Endodermal cell (in vitro differentiated cells): ENCODE measurements at regions not wholly inside any gene's neighbourhood (a gene's known extent, or its start where the extent isn't known, plus 50 kb on each side); places are given as distances from the start of the nearest gene placed in this dataset.

ENCODE experiments used
- DNase-seq: peaks from one replicate; pipeline ENCODE4 v3.0.0-alpha.2; 2017
- H3K27ac ChIP-seq: 2 replicates; pipeline ENCODE4 v1.5.1; 2013; ENCODE audit warnings: mild to moderate bottlenecking, low read depth, low read length, moderate library complexity
- H3K27me3 ChIP-seq: 2 replicates; pipeline ENCODE4 v1.6.1; 2013; ENCODE audit warnings: mild to moderate bottlenecking, low read length, moderate library complexity; ENCODE audit not compliant: insufficient read depth, control insufficient read depth, poor library complexity, severe bottlenecking
- H3K36me3 ChIP-seq: 2 replicates; pipeline ENCODE4 v1.7.0; 2013; ENCODE audit warnings: mild to moderate bottlenecking, low read length, moderate library complexity; ENCODE audit not compliant: control insufficient read depth, insufficient read depth
- H3K4me1 ChIP-seq: one replicate; pipeline ENCODE4 v1.7.0; 2013; ENCODE audit warnings: low read length; ENCODE audit not compliant: control insufficient read depth, insufficient read depth
- H3K4me3 ChIP-seq: 2 replicates; pipeline ENCODE4 v1.5.1; 2013; ENCODE audit warnings: mild to moderate bottlenecking, low read length, moderate library complexity
- H3K9ac ChIP-seq: 2 replicates; pipeline ENCODE4 v1.6.1; 2013; ENCODE audit warnings: mild to moderate bottlenecking, low read length, moderate library complexity; ENCODE audit not compliant: poor library complexity, severe bottlenecking; ENCODE audit errors: extremely low read depth
- H3K9me3 ChIP-seq: 2 replicates; pipeline ENCODE4 v1.6.1; 2013; ENCODE audit warnings: mild to moderate bottlenecking, low read length, moderate library complexity; ENCODE audit not compliant: control insufficient read depth
- H3K27ac Mint-ChIP-seq: 2 replicates; pipeline ENCODE4 v1.8.0; 2020; ENCODE audit warnings: mixed read lengths
- H3K27me3 Mint-ChIP-seq: 2 replicates; pipeline ENCODE4 v1.8.0; 2021; ENCODE audit warnings: mild to moderate bottlenecking, mixed read lengths; ENCODE audit not compliant: insufficient read depth
- H3K36me3 Mint-ChIP-seq: 2 replicates; pipeline ENCODE4 v1.8.0; 2020; ENCODE audit warnings: low read depth, mixed read lengths
- H3K4me1 Mint-ChIP-seq: 2 replicates; pipeline ENCODE4 v1.8.0; 2020; ENCODE audit warnings: mixed read lengths
- H3K4me3 Mint-ChIP-seq: 2 replicates; pipeline ENCODE4 v1.8.0; 2020; ENCODE audit warnings: mild to moderate bottlenecking, moderate library complexity, mixed read lengths
- H3K9me3 Mint-ChIP-seq: 2 replicates; pipeline ENCODE4 v1.8.0; 2020; ENCODE audit warnings: mild to moderate bottlenecking, mixed read lengths
- CTCF ChIP-seq: fragments of 200-600 bp; sonication (generic); conservative IDR thresholded peaks from 2 replicates; pipeline ENCODE4 v1.5.0; 2021; ENCODE audit warnings: antibody characterized with exemption, mild to moderate bottlenecking
- WGBS, 2 experiments: methylation state at CpG; one replicate each; pipeline versions ENCODE4 v1.1.5 to v1.1.7; 2013; ENCODE audit warnings: missing lambda C conversion rate in 2 of 2, mixed read lengths in 1 of 2; ENCODE audit not compliant: insufficient coverage in 1 of 2, insufficient read length in 1 of 2; 5-methylcytosine and 5-hydroxymethylcytosine counted together

DNA sequence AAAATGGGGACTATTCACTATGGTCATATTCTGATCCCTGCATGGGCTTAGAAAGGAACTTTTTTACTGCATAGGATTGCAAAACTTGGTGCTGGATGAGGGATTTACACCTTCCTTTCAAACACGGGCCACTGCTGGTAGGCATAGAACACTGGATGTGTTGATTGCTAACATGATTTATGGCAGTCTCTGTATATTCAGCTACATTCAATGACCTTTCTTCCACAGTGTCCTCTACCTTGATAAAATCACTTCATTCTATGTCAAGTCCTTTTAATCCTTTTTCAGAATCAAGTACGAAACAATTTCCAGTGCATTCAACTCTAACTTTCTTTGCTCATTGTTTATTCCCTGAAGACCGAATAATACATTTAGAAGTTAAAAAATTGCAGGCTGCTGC lies 91.9 kb upstream of the ATG10 start:
- no peak overlapping the region for H3K4me3 Mint-ChIP-seq
- no peaks in the 10 kb centered on the region for H3K36me3 Mint-ChIP-seq
- no peaks in the 10 kb centered on the region for H3K27me3 ChIP-seq
- no peaks in the 10 kb centered on the region for H3K9me3 Mint-ChIP-seq
- 98 to 100% methylated on average over 2 to 3 of the region's 3 CpGs for WGBS, 2 experiments
- no peaks in the 10 kb centered on the region for H3K9me3 ChIP-seq
- H3K36me3 ChIP-seq: no peaks in the 10 kb centered on the region
- H3K4me3 ChIP-seq: no peak overlapping the region
- H3K9ac ChIP-seq: no peak overlapping the region
- no peak for DNase-seq
- H3K4me1 ChIP-seq: no peaks in the 10 kb centered on the region
- no peaks in the 10 kb centered on the region for H3K4me1 Mint-ChIP-seq
- no peaks in the 10 kb centered on the region for H3K27me3 Mint-ChIP-seq
- H3K27ac ChIP-seq: no peak overlapping the region
- H3K27ac Mint-ChIP-seq: no peak overlapping the region
- no peak for TF ChIP-seq CTCF

GRCh38 chr5:81878333-81878732 lies 93.5 kb upstream of the ATG10 start:
- Histone ChIP-seq H3K27me3 (no peaks in the 10 kb centered on the region), H3K4me1 (no peaks in the 10 kb centered on the region), H3K36me3 (no peaks in the 10 kb centered on the region), H3K4me3 (no peak overlapping the region), H3K9ac (no peak overlapping the region), H3K27ac (no peak overlapping the region), H3K9me3 (no peaks in the 10 kb centered on the region)
- no peaks in the 10 kb centered on the region for H3K9me3 Mint-ChIP-seq
- TF ChIP-seq CTCF: no peak
- H3K4me3 Mint-ChIP-seq: no peak overlapping the region
- no peak overlapping the region for H3K27ac Mint-ChIP-seq
- H3K27me3 Mint-ChIP-seq: no peaks in the 10 kb centered on the region
- no peaks in the 10 kb centered on the region for H3K36me3 Mint-ChIP-seq
- H3K4me1 Mint-ChIP-seq: no peaks in the 10 kb centered on the region
- DNase-seq: no peak

DNA sequence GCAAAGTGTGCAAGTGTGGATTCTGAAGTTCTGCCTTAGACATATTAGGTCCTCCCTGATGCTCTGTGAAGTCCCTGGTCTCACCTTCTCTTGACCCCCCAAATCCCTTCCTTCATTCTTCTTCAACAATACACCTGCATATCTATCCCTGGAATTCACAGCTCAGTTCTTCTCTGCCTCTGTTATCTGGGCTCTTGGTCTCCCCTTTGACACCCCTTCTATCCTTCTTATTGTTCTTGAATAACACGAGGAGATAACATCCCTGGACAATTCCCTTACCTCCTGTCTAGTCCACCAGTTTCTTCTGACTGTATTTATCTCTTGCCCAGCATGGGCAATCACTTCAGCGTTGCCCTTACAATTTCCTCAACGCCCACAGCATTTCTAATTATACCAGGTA lies 104.8 kb upstream of the ATG10 start:
- no peak for TF ChIP-seq CTCF

More for the DNA sequence above, 104.8 kb upstream of the ATG10 start:
- H3K36me3 Mint-ChIP-seq: no peaks in the 10 kb centered on the region
- H3K9me3 Mint-ChIP-seq: no peaks in the 10 kb centered on the region
- H3K27ac Mint-ChIP-seq: no peak overlapping the region
- no peak overlapping the region for H3K9ac ChIP-seq
- no peak overlapping the region for H3K4me3 ChIP-seq
- DNase-seq: peak; percentile 51
- no peaks in the 10 kb centered on the region for H3K9me3 ChIP-seq
- no peaks in the 10 kb centered on the region for H3K36me3 ChIP-seq
- H3K27ac ChIP-seq: no peak overlapping the region
- no peaks in the 10 kb centered on the region for H3K27me3 ChIP-seq
- H3K27me3 Mint-ChIP-seq: no peaks in the 10 kb centered on the region
- no peak overlapping the region for H3K4me3 Mint-ChIP-seq
- H3K4me1 ChIP-seq: peaks cover 13% of the 10 kb centered on the region
- peaks cover 35% of the 10 kb centered on the region for H3K4me1 Mint-ChIP-seq
- WGBS, 2 experiments: 61 to 80% methylated on average over 2 to 3 of the region's 3 CpGs
